Islet of Langerhans (tissue), 1 donor: ENCODE measurements at regions not wholly inside any gene's neighbourhood (a gene's known extent, or its start where the extent isn't known, plus 50 kb on each side); places are given as distances from the start of the nearest gene placed in this dataset.

Experiments
- FAIRE-seq: peaks from one replicate; lab custom pipeline; 2011; peaks lifted over from hg19 to GRCh38; lab: Jason Lieb, UNC

GRCh38 chr6:123747515-123747914, 56.1 kb upstream of the NKAIN2 start:
- no peak for FAIRE-seq

GRCh38 chr6:123745895-123746294, 57.8 kb upstream of the NKAIN2 start:
- FAIRE-seq = no peak

DNA sequence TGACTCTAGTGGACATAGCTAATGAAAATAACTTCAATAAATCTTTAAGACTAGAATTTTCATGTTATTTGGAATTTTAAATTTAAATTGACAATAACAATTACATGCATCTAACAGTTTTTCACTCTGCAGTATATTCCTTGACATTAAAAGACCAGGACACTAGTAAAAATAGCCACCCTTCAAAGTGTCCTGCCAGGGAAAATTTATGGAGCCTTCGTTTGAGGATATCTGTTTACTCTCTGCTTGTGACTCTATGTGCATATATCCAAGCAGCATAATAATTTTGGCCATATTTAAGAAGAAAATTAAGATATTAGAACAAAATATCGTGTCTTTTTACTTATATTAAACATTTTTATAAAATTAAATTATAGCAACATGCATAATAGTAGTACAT, 58.8 kb upstream of the NKAIN2 start:
- FAIRE-seq = no peak

- FAIRE-seq = no peak
Measured at GRCh38 chr6:123742626-123743025, 61.0 kb upstream of the NKAIN2 start.

GRCh38 chr6:123733180-123733579, 70.5 kb upstream of the NKAIN2 start:
- FAIRE-seq = no peak

DNA sequence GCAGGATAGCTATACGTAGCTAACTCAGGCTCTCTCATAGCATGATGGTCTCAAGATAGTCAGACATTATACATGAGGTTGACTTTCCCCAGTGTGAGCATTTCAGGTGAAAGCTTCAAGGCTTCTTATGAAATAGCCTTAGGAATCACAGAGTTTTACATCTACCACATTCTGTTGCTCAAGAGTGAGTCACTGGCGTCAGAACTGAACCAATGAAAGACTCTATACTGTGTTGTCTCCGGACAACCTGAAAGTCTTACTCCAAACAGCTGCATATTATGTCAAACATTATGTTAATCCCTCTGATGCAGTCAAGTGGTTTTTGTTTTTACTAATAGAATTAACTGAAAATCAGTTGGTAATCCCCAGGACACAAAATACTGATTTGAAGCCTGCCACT, 79.8 kb upstream of the TRDN start:
- no peak for FAIRE-seq

GRCh38 chr6:123715006-123715863, 78.5 kb upstream of the TRDN start:
- FAIRE-seq = peak; percentile 43

GRCh38 chr6:123712831-123713230, 76.1 kb upstream of the TRDN start:
- no peak for FAIRE-seq

DNA sequence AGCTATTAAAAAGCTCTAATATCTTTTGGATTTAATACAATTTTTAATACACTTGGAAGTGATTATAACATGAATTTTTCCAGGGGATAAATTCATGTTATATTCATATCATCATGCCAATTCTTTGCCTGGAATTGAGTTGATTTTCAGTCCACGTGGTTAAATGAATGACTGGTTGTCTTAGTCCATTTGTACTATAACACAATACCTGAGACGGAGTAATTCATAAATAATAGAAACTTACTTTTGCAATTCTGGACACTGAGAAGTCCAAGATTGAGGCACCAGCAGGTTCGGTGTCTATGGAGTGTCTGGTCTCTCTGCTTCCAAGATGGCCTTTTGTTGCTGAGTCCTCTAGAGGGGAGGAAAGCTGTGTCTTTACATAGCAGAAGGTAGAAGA, 66.2 kb upstream of the TRDN start:
- FAIRE-seq = no peak

DNA sequence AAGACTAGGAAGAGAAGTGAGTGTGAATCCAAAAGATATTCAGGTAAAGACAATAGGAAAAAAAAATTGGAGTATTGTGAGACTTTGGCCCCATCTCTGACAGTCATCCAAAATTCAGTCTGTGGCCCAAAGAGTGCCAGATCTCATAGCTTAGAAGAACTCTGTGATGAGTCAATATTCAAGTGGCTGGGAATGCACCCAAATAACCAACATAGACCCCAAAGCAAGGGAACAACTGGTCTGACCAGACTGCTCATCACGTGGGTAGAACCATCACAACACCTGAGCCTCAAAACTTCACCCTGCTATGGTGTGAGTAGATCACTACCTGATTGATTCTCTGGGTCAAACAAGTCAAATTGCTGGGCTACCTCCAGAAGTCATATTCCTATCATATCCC, 51.1 kb upstream of the TRDN start:
- no peak for FAIRE-seq
